ENCODE measurements at regions not wholly inside any gene's neighbourhood (a gene's known extent, or its start where the extent isn't known, plus 50 kb on each side); places are given as distances from the start of the nearest gene placed in this dataset.

- TF ChIP-seq, protein P1, sequence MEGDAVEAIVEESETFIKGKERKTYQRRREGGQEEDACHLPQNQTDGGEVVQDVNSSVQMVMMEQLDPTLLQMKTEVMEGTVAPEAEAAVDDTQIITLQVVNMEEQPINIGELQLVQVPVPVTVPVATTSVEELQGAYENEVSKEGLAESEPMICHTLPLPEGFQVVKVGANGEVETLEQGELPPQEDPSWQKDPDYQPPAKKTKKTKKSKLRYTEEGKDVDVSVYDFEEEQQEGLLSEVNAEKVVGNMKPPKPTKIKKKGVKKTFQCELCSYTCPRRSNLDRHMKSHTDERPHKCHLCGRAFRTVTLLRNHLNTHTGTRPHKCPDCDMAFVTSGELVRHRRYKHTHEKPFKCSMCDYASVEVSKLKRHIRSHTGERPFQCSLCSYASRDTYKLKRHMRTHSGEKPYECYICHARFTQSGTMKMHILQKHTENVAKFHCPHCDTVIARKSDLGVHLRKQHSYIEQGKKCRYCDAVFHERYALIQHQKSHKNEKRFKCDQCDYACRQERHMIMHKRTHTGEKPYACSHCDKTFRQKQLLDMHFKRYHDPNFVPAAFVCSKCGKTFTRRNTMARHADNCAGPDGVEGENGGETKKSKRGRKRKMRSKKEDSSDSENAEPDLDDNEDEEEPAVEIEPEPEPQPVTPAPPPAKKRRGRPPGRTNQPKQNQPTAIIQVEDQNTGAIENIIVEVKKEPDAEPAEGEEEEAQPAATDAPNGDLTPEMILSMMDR (IDR thresholded peaks at IDR 0.05; ENCODE audit: insufficient read depth, low read depth, low read length): no peak
- TF ChIP-seq EZH2 (IDR thresholded peaks at IDR 0.05; ENCODE audit: insufficient read depth, low read length): no peak
Observed at GRCh38 chr12:92020983-92021665, 124.5 kb downstream of the BTG1 start.
